MM.1S (cell line): ENCODE measurements at regions not wholly inside any gene's neighbourhood (a gene's known extent, or its start where the extent isn't known, plus 50 kb on each side); places are given as distances from the start of the nearest gene placed in this dataset.

Source experiments
- DNase-seq: peaks from one replicate; pipeline ENCODE4 v3.0.0-alpha.2; 2015
- H2AFZ ChIP-seq: fragments of 300-600 bp; sonication (generic); 2 replicates; pipeline ENCODE4 v1.6.0; 2016; ENCODE audit warnings: antibody characterized with exemption, low read length
- H3F3A ChIP-seq: fragments of 300-600 bp; sonication (generic); 2 replicates; pipeline ENCODE4 v1.6.1; 2016; ENCODE audit warnings: mild to moderate bottlenecking, antibody characterized with exemption, low read length, moderate library complexity, mixed read lengths; ENCODE audit not compliant: insufficient read depth
- H3K27ac ChIP-seq: fragments of 300-600 bp; sonication (generic); 2 replicates; pipeline ENCODE4 v1.5.1; 2016; ENCODE audit warnings: mild to moderate bottlenecking, low read length
- H3K27me3 ChIP-seq: fragments of 300-600 bp; sonication (generic); replicated peaks from 2 replicates; pipeline ENCODE4 v1.6.0; 2016; ENCODE audit warnings: low read length; ENCODE audit not compliant: insufficient read depth
- H3K36me3 ChIP-seq: fragments of 300-600 bp; sonication (generic); replicated peaks from 2 replicates; pipeline ENCODE4 v1.6.1; 2016; ENCODE audit warnings: mild to moderate bottlenecking, low read length, mixed read lengths; ENCODE audit not compliant: insufficient read depth
- H3K4me1 ChIP-seq: fragments of 300-600 bp; sonication (generic); 2 replicates; pipeline ENCODE4 v1.6.1; 2016; ENCODE audit warnings: low read length, mixed read lengths
- H3K4me2 ChIP-seq: fragments of 300-600 bp; sonication (generic); 2 replicates; pipeline ENCODE4 v1.6.0; 2016; ENCODE audit warnings: low read depth, low read length
- H3K4me3 ChIP-seq: fragments of 300-600 bp; sonication (generic); 2 replicates; pipeline ENCODE4 v1.5.1; 2016; ENCODE audit warnings: low read length, mixed read lengths
- H3K79me2 ChIP-seq: fragments of 300-600 bp; sonication (generic); 2 replicates; pipeline ENCODE4 v1.6.1; 2016; ENCODE audit warnings: mixed run types, low read length, mixed read lengths
- H3K9ac ChIP-seq: fragments of 300-600 bp; sonication (generic); 2 replicates; pipeline ENCODE4 v1.6.1; 2016; ENCODE audit warnings: low read length, mixed read lengths
- H3K9me2 ChIP-seq: fragments of 300-600 bp; sonication (generic); replicated peaks from 2 replicates; pipeline ENCODE4 v1.6.1; 2016; ENCODE audit warnings: mild to moderate bottlenecking, low read length, mixed read lengths; ENCODE audit not compliant: insufficient read depth
- H3K9me3 ChIP-seq: fragments of 300-600 bp; sonication (generic); replicated peaks from 2 replicates; pipeline ENCODE4 v1.6.1; 2016; ENCODE audit warnings: mild to moderate bottlenecking, low read length, mixed read lengths; ENCODE audit not compliant: insufficient read depth
- H4K20me1 ChIP-seq: fragments of 300-600 bp; sonication (generic); 2 replicates; pipeline ENCODE4 v1.6.1; 2016; ENCODE audit warnings: mild to moderate bottlenecking, low read length, moderate library complexity, mixed read lengths; ENCODE audit not compliant: insufficient read depth
- CTCF ChIP-seq: fragments of 300-600 bp; sonication (generic); IDR thresholded peaks from 2 replicates; pipeline ENCODE4 v1.5.1; 2016; ENCODE audit warnings: antibody characterized with exemption, low read length, mixed read lengths
- EZH2 ChIP-seq: fragments of 300-600 bp; sonication (generic); optimal IDR thresholded peaks from 2 replicates; pipeline ENCODE3; 2017; ENCODE audit warnings: low read depth, mild to moderate bottlenecking, antibody characterized with exemption, low read length, mixed read lengths
- EZH2phosphoT487 ChIP-seq: fragments of 300-600 bp; sonication (generic); IDR thresholded peaks from 2 replicates; pipeline ENCODE4 v1.6.1; 2018; ENCODE audit warnings: antibody characterized with exemption, low read length

GRCh38 chr3:127477396-127477795 is 113.1 kb downstream of the TPRA1 start:
- no peak overlapping the region for H3K9ac ChIP-seq
- no peaks in the 10 kb centered on the region for H3K9me2 ChIP-seq
- DNase-seq, result no peak
- peaks cover 7% of the 10 kb centered on the region for H3K27me3 ChIP-seq
- no peaks in the 10 kb centered on the region for H3K79me2 ChIP-seq
- no peak overlapping the region for H3K4me2 ChIP-seq
- no peaks in the 10 kb centered on the region for H3K4me1 ChIP-seq
- no peaks in the 10 kb centered on the region for H3K36me3 ChIP-seq
- H3K9me3 ChIP-seq, result no peaks in the 10 kb centered on the region
- H3F3A ChIP-seq, result no peaks in the 10 kb centered on the region
- H2AFZ ChIP-seq, result no peak overlapping the region
- TF ChIP-seq EZH2 (no peak), CTCF (no peak), EZH2phosphoT487 (no peak)
- no peak overlapping the region for H3K27ac ChIP-seq
- no peaks in the 10 kb centered on the region for H4K20me1 ChIP-seq
- no peak overlapping the region for H3K4me3 ChIP-seq

- no peak for TF ChIP-seq CTCF
- TF ChIP-seq EZH2, result no peak
- TF ChIP-seq EZH2phosphoT487, result no peak
- H3K36me3 ChIP-seq, result no peaks in the 10 kb centered on the region
- H4K20me1 ChIP-seq, result no peaks in the 10 kb centered on the region
- H3K4me1 ChIP-seq, result no peaks in the 10 kb centered on the region
- no peak overlapping the region for H3K4me2 ChIP-seq
- H3K4me3 ChIP-seq, result no peak overlapping the region
- no peak for DNase-seq
- no peaks in the 10 kb centered on the region for H3F3A ChIP-seq
- peaks cover 8% of the 10 kb centered on the region for H3K27me3 ChIP-seq
- H3K79me2 ChIP-seq, result no peaks in the 10 kb centered on the region
- no peak overlapping the region for H3K27ac ChIP-seq
- H3K9me2 ChIP-seq, result no peaks in the 10 kb centered on the region
- no peak overlapping the region for H2AFZ ChIP-seq
- no peaks in the 10 kb centered on the region for H3K9me3 ChIP-seq
- no peak overlapping the region for H3K9ac ChIP-seq
Measured at GRCh38 chr3:127476936-127477335, 113.6 kb downstream of the TPRA1 start.

DNA sequence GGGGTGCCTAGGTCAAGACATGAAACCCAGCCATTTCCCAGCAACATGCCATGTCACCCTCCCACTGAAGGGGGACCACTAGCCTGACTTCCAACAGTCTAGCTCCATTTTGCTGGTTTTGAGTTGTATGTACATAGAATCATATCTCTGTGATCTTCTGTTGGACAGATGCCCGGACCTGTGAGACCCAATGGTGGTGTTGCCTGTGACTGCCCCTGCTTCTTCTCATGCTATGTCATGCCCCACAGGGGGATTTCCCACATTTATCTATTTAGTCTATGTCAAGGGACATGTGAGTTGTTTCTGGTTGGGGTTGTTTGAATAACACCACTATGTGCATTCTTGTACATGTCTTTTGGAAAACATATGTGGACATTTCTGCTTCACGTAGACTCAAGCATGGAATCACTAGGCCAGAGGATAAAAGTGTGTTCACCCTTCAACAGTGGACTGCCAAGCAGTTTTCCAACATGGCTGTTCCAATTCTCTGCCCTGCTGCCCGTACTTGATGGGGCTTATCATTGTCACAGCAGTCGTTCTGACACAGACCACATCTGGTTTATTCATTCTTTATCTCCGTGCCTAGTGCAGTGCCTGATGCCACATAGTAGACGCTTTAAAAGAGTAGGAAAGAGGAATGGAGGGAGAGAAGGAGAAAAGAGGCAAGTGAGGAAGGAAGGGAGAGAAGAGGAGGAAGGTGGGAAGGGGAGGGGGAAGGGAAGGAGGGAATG is 114.4 kb downstream of the TPRA1 start:
- H3K27ac ChIP-seq, result no peak overlapping the region

More for the DNA sequence above, 114.4 kb downstream of the TPRA1 start:
- Histone ChIP-seq H3K27me3 (peaks cover 10% of the 10 kb centered on the region), H3K4me2 (no peak overlapping the region), H4K20me1 (no peaks in the 10 kb centered on the region), H3K79me2 (no peaks in the 10 kb centered on the region), H3K4me3 (no peak overlapping the region), H3K9me3 (no peaks in the 10 kb centered on the region), H3K4me1 (no peaks in the 10 kb centered on the region), H3K9ac (no peak overlapping the region), H3F3A (no peaks in the 10 kb centered on the region), H2AFZ (no peak overlapping the region), H3K9me2 (no peaks in the 10 kb centered on the region), H3K36me3 (no peaks in the 10 kb centered on the region)
- TF ChIP-seq EZH2 (no peak), CTCF (no peak)
- no peak for DNase-seq
